Chondrocyte (in vitro differentiated cells): ENCODE measurements at regions not wholly inside any gene's neighbourhood (a gene's known extent, or its start where the extent isn't known, plus 50 kb on each side); places are given as distances from the start of the nearest gene placed in this dataset.

Experiments used
- DNase-seq: peaks from one replicate; pipeline ENCODE4 v3.0.0; 2021; ENCODE audit warnings: mixed read lengths, low spot score
- H3K27ac Mint-ChIP-seq: one replicate; pipeline ENCODE4 v1.8.0; 2021; ENCODE audit warnings: mild to moderate bottlenecking, moderate library complexity, mixed read lengths; ENCODE audit not compliant: unreplicated experiment
- H3K27me3 Mint-ChIP-seq: 2 replicates; pipeline ENCODE4 v1.8.0; 2021; ENCODE audit warnings: low read depth, mixed read lengths
- H3K36me3 Mint-ChIP-seq: 2 replicates; pipeline ENCODE4 v1.8.0; 2021; ENCODE audit warnings: low read depth, mixed read lengths
- H3K4me1 Mint-ChIP-seq: 2 replicates; pipeline ENCODE4 v1.8.0; 2021; ENCODE audit warnings: low read depth, mild to moderate bottlenecking, mixed read lengths
- H3K4me3 Mint-ChIP-seq: one replicate; pipeline ENCODE4 v1.8.0; 2021; ENCODE audit warnings: mild to moderate bottlenecking, moderate library complexity, mixed read lengths; ENCODE audit not compliant: unreplicated experiment
- H3K9me3 Mint-ChIP-seq: 2 replicates; pipeline ENCODE4 v1.8.0; 2021; ENCODE audit warnings: low read depth, mixed read lengths
- TF ChIP-seq, protein P1 (sequence below): fragments of 200-600 bp; sonication (generic); IDR thresholded peaks from 2 replicates; pipeline ENCODE4 v1.5.0; 2021; ENCODE audit warnings: antibody characterized with exemption, mild to moderate bottlenecking, moderate library complexity

- Mint-ChIP-seq H3K27me3 (no peaks in the 10 kb centered on the region), H3K9me3 (peaks cover 7% of the 10 kb centered on the region), H3K4me1 (peaks cover 51% of the 10 kb centered on the region), H3K27ac (no peak overlapping the region), H3K36me3 (no peaks in the 10 kb centered on the region), H3K4me3 (no peak overlapping the region)
- DNase-seq: no peak
- TF ChIP-seq, protein P1, sequence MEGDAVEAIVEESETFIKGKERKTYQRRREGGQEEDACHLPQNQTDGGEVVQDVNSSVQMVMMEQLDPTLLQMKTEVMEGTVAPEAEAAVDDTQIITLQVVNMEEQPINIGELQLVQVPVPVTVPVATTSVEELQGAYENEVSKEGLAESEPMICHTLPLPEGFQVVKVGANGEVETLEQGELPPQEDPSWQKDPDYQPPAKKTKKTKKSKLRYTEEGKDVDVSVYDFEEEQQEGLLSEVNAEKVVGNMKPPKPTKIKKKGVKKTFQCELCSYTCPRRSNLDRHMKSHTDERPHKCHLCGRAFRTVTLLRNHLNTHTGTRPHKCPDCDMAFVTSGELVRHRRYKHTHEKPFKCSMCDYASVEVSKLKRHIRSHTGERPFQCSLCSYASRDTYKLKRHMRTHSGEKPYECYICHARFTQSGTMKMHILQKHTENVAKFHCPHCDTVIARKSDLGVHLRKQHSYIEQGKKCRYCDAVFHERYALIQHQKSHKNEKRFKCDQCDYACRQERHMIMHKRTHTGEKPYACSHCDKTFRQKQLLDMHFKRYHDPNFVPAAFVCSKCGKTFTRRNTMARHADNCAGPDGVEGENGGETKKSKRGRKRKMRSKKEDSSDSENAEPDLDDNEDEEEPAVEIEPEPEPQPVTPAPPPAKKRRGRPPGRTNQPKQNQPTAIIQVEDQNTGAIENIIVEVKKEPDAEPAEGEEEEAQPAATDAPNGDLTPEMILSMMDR: no peak
Measured at GRCh38 chr12:102570256-102570655, 89.9 kb upstream of the IGF1 start.

GRCh38 chr12:102569803-102570202 lies 89.4 kb upstream of the IGF1 start:
- Mint-ChIP-seq H3K27me3 (no peaks in the 10 kb centered on the region), H3K9me3 (peaks cover 10% of the 10 kb centered on the region), H3K4me1 (peaks cover 51% of the 10 kb centered on the region), H3K4me3 (no peak overlapping the region), H3K36me3 (no peaks in the 10 kb centered on the region), H3K27ac (no peak overlapping the region)
- DNase-seq: no peak
- TF ChIP-seq, protein P1: no peak

DNA sequence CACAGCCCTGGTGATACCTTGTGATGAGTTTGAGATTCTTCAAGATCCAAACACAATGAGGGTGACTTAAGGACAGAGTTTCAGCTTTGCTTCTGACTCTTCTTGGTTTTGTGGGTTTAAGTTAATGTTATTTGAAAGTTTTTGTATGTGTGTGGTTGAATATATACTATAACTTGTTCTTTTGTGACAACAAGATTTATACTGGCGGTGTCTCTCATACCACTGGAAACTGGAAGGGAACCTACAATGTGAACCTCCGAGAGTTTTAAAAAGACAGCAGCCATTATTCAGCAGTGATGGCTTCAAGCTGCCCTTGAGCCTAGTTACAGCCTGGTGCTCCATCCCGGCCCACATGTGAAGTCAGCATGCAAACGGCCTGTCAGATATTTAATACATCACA lies 87.9 kb upstream of the IGF1 start:
- Mint-ChIP-seq H3K9me3 (peaks cover 10% of the 10 kb centered on the region), H3K4me3 (no peak overlapping the region), H3K4me1 (peaks cover 58% of the 10 kb centered on the region), H3K27me3 (no peaks in the 10 kb centered on the region), H3K36me3 (no peaks in the 10 kb centered on the region), H3K27ac (peak overlapping the region; percentile 96)
- no peak for DNase-seq
- TF ChIP-seq, protein P1: no peak

- Mint-ChIP-seq H3K9me3 (peaks cover 10% of the 10 kb centered on the region), H3K36me3 (no peaks in the 10 kb centered on the region), H3K4me3 (no peak overlapping the region), H3K27ac (peak overlapping the region; percentile 96), H3K4me1 (peaks cover 61% of the 10 kb centered on the region), H3K27me3 (no peaks in the 10 kb centered on the region)
- TF ChIP-seq, protein P1: no peak
- DNase-seq: no peak
Measured at GRCh38 chr12:102567031-102567985, 86.9 kb upstream of the IGF1 start.

DNA sequence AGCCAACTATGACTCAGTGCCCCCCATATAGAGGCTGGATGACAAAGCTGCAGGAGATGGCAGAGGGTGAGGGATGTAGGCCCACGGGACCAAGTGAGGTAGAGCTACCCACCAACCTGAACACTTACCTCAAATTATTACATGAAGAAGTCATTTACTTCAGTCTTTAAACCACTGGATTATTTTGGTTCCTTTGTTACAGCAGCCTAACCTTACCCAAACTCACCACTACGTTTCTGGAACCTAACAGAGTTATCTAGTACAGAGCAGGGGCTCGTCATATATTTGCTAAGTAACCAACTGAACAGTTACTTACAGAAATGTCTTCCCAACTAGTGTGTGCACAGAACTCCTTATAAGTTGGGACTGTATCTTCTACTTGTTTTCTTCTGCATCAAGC lies 85.2 kb upstream of the IGF1 start:
- no peak for DNase-seq
- Mint-ChIP-seq H3K4me3 (no peak overlapping the region), H3K36me3 (no peaks in the 10 kb centered on the region), H3K9me3 (peaks cover 10% of the 10 kb centered on the region), H3K4me1 (peaks cover 62% of the 10 kb centered on the region), H3K27me3 (no peaks in the 10 kb centered on the region), H3K27ac (no peak overlapping the region)
- TF ChIP-seq, protein P1: no peak
